ENCODE measurements at regions not wholly inside any gene's neighbourhood (a gene's known extent, or its start where the extent isn't known, plus 50 kb on each side); places are given as distances from the start of the nearest gene placed in this dataset.

GRCh38 chr2:3105814-3106569 is 271.6 kb downstream of the EIPR1 start:
- H3K56ac ChIP-seq (replicated peaks; ENCODE audit: insufficient read length, low read depth, low read length): no peak overlapping the region
- TF ChIP-seq TEAD4 (IDR thresholded peaks at IDR 0.05; ENCODE audit: low read depth, low read length) (peak; percentile 92), BCL11A (IDR thresholded peaks at IDR 0.05; ENCODE audit: low read depth in 2 of 2, low read length in 2 of 2) (no peak)
- WGBS, 2 experiments (ENCODE audit: extremely low coverage in 1 of 2, insufficient coverage in 1 of 2, insufficient read length in 1 of 2, insufficient replicate concordance in 2 of 2, low coverage in 1 of 2, low lambda C conversion rate in 2 of 2, missing lambda C conversion rate in 1 of 2): 92% methylated on average over 17 of the region's 17 CpGs; no CpG with 5 or more reads in 1 of the 2 experiments
- CTCF ChIA-PET (ENCODE audit: partially characterized antibody): interaction anchor here (0.9 kb wide), 1 partner anchor 102 kb away, joined by 3 read pairs; no protein-coding TSS in a partner anchor
- peak overlapping the region; percentile 50; the same call in 1 of the 2 replicates for H2BK12ac ChIP-seq (ENCODE audit: low read depth, low read length)
- H3K23me2 ChIP-seq (ENCODE audit: low read depth, low read length): no peaks in the 10 kb centered on the region; the same call in 1 of the 2 replicates
- H3K9me3 ChIP-seq (ENCODE audit: insufficient read depth in 2 of 2, low read depth in 1 of 2, low read length in 1 of 2): peaks cover 0 to 9% of the 10 kb centered on the region in 2 experiments; a peak in 2 of 4 replicates
- H3K79me2 ChIP-seq (ENCODE audit: control insufficient read depth in 1 of 2, insufficient read depth in 2 of 2, low read length in 2 of 2): peaks cover 0 to 9% of the 10 kb centered on the region in 2 experiments; a peak in 2 of 4 replicates
- H4K20me1 ChIP-seq (replicated peaks in 1 of 2; ENCODE audit: control insufficient read depth in 1 of 2, insufficient read depth in 2 of 2, low read length in 2 of 2): peaks cover 0 to 9% of the 10 kb centered on the region in 2 experiments
- H3K27ac ChIP-seq (ENCODE audit: low read depth, low read length): no peak overlapping the region
- H2AFZ ChIP-seq (ENCODE audit: low read length): no peak overlapping the region
- DNase-seq (ENCODE audit: low read depth in 1 of 2, low spot score in 2 of 2) (peak in 1 of 2 experiments; percentile 44), FAIRE-seq (no peak)
- no peak overlapping the region for H2BK120ac ChIP-seq (replicated peaks; ENCODE audit: low read depth, low read length)
- no peak overlapping the region for H3K4me3 ChIP-seq (ENCODE audit: extremely low read depth in 1 of 4, insufficient read depth in 2 of 4, low read depth in 3 of 4, low read length in 4 of 4)
- H3K9ac ChIP-seq (replicated peaks in 1 of 4; ENCODE audit: extremely low read depth in 1 of 4, low read depth in 3 of 4, low read length in 3 of 4): no peak overlapping the region
- no peaks in the 10 kb centered on the region for H3K79me1 ChIP-seq (ENCODE audit: low read depth, low read length)
- H3K23ac ChIP-seq (ENCODE audit: insufficient read length): no peak overlapping the region
- H3K36me3 ChIP-seq (ENCODE audit: control insufficient read depth in 2 of 4, insufficient read depth in 4 of 4, low read length in 3 of 4): peaks cover 0 to 6% (median 0%) of the 10 kb centered on the region in 4 experiments; a peak in 1 of 8 replicates
- H2BK15ac ChIP-seq (ENCODE audit: low read length): no peak overlapping the region
- H3K4me2 ChIP-seq (ENCODE audit: insufficient read depth in 1 of 2, low read depth in 2 of 2, low read length in 2 of 2): no peak overlapping the region
- no peak overlapping the region for H3K18ac ChIP-seq (ENCODE audit: extremely low read depth, low read length)
- no peaks in the 10 kb centered on the region for H3K27me3 ChIP-seq (replicated peaks in 1 of 4; ENCODE audit: control insufficient read depth in 3 of 4, extremely low read depth in 1 of 4, insufficient read depth in 3 of 4, low read length in 3 of 4)
- no peak overlapping the region for H2BK20ac ChIP-seq (ENCODE audit: low read length)
- no peak overlapping the region for H4K91ac ChIP-seq (replicated peaks; ENCODE audit: insufficient read length, low read length)
- H3K4ac ChIP-seq (replicated peaks; ENCODE audit: insufficient read length, low read depth, low read length): no peak overlapping the region
- no peak overlapping the region for H4K8ac ChIP-seq (ENCODE audit: extremely low read depth, insufficient read depth, low read length)
- H2BK5ac ChIP-seq (ENCODE audit: low read depth, low read length): no peak overlapping the region
- POLR2A ChIA-PET (ENCODE audit: partially characterized antibody): interaction anchor here (1.0 kb wide), 1 partner anchor 25 kb away, joined by 3 read pairs; no protein-coding TSS in a partner anchor
- peaks cover 0 to 5% (median 2%) of the 10 kb centered on the region in 4 experiments; a peak in 1 of 7 replicates for H3K4me1 ChIP-seq (replicated peaks in 1 of 4; ENCODE audit: control insufficient read depth in 3 of 4, insufficient read depth in 4 of 4, low read length in 3 of 4)
- no peak overlapping the region for H2AK5ac ChIP-seq (ENCODE audit: low read depth, low read length)
- no peak overlapping the region for H3K14ac ChIP-seq (ENCODE audit: insufficient read length)
- no peak overlapping the region for H4K5ac ChIP-seq (ENCODE audit: insufficient read length, low read depth, low read length)

All from H1 (cell line).